HG02885 (cell line): ENCODE measurements at regions not wholly inside any gene's neighbourhood (a gene's known extent, or its start where the extent isn't known, plus 50 kb on each side); places are given as distances from the start of the nearest gene placed in this dataset.

Experiments used
- ATAC-seq: cut with Tn5 transposase; IDR thresholded peaks from one replicate; pipeline ENCODE4 v1.9.1; 2021; ENCODE audit warnings: mild to moderate bottlenecking; ENCODE audit not compliant: unreplicated experiment, poor library complexity

DNA sequence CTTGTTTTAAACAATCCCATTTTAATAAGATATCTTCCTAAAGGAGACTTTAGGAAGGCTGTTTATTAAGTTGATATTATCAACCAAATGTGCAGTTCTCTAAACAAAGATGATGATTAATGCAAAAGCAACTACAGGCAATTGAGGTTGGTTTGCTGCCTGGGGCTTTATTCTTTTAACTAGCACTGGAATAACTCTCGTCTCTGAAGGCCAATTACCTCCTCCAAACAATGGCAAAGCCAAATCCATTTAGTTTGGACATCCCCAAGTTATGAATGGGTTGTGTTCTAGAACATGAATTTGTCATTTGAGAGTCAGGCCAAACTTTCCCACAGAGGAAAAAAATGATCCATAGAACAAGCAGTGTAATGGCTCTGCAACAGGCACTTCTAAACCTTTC is 114.1 kb downstream of the SLC16A9 start:
- no peak for ATAC-seq

DNA sequence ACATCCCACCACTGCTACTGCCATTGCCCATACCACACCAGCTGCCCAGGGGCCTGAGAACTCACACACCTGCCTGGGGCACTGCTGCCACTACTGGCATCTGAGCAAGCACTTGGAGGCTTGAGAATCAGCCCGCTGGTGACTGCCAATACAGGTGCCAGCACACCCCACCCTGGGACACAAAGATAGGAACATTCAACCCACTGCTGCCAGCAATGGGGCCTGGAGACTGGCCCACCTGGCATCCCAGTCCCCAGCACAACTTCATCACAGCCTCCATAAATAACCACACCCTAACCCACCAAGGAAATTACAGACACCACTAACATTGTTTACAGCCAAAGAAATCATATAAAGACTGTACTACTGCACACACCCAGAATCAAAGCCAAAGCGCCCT is 115.9 kb downstream of the SLC16A9 start:
- no peak for ATAC-seq

DNA sequence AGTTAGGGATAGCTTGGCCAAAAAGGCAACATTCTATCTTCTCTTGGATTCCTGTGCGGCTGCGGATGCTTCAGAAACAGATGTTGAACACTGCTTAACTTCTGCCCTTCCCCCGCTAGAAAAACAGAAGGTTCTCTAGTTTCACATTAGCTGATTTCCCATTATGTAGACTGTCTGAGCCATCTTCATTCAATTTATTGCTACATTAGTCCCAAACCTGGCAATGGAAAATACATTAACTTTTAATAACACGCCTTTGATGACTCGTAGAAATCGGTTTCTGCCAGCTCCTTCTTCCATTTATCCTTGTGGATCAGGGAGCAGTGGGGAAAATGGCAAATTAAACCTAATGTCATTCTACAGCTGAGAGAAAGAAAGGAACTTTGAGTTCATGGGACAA is 119.9 kb downstream of the SLC16A9 start:
- no peak for ATAC-seq

DNA sequence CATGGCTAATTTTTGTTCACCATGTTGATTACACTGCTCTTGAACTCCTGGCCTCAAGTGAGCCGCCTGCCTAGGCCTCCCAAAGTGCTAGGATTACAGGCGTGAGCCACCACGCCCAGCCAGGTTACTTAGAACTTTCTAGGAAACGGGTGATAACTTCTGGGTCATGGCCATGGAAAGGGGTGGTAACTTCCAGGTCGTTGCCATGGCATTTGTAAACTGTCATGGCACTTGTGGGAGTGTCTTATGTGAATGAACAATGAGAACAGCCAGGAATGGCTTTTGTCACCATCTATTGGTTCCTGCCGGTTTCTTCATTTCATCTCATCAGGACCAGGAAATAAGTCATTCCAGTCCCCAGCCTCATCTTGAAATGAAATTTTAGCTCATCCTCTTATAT is 120.9 kb downstream of the SLC16A9 start:
- ATAC-seq = no peak

DNA sequence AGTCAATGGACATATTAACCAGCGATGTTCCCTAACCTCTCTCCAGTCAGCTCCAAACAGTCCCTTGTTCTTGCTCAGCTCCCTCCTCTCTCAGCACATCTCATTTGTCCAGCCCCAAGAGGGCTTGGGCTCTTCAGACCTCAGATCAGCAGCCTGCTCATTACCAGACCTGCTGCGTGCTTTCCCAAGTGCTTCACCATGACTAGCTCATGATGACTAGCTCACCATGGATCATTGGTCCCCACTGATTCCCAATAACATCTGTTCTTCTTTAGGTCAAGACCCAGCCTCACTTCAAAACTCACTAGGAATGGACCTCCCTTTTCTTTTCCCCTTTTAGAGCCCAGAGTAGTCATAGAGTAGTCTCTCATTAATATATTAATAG is 121.9 kb downstream of the SLC16A9 start:
- ATAC-seq = no peak

DNA sequence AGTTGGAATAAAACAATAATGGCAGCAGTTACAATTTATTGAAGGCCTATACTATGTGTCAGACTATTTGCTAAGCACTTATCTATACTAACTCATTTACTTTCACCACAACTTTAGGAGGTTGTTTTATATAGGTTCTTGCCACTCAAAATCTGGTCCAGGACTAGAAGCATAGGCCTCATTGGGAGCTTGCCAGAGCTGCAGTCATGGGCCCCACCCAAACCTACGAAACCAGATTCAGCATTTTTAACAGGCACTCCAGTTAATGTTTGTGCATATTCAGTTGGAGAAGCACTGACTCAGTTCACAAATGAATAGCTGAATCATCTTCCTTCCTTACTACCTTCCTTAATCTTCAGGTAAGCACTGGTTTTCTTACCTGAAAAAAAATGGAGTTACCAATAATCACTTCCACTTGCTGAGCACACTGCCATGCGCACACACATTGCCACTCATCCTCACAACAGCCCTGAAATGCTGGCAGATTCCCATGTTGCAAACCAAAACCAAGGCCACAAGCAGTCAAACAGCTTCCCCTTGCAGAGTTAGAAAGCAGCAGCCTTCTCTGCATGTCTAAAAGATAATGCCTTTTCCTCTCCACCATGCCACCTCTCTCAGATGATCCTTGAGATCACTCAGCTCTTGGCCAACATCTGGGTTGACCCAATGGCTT is 122.4 kb downstream of the SLC16A9 start:
- ATAC-seq = no peak

DNA sequence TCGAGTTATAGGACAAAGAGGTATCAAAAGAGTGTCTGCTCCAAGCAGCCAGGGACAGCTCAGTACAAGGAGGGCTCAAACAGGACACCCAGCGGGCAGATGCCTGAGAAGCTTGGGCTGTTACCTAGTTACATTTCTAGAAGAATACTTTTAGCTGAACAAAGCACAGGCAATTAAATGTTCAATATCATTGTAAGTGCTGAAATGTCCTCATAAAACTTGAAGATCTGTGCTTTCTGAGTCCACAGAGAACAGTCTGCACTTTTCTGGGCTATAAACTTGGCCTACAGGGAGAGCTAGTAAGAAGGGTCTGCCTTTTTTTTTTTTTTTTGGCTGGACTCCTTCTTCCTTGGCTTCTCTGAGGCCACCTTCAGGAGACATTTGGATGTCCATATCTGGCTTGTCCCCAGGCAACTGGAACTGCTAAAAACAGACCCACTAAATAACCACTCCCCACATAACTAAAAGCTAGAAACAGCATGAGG is 123.2 kb downstream of the SLC16A9 start:
- ATAC-seq = no peak

DNA sequence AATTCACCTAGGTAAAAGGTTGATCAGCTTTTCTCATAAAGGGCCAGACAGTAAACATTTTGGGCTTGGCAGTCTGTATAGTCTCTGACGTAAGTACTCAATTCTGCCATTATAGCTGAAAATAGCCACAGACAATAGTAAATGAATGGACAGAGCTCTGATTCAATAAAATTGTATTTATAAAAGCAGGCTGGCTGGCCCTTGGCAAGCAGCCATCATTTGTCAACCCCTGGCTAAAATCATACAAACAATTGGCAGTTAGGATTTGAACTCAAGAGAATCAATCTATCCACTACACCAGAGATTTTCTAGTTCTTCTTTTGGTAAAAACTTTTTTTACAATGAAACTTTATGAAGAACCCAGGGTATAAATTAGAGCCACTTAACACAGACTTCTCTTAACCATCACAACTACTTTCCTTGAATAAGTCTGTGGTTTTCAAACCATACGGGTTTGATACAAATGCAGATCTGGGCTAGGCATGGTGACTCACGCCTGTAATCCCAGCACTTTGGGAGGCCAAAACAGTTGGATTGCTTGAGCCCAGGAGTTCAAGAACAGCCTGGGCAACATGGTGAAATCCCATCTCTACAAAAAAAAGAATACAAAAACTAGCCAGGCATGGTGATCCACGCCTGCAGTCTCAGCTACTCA is 124.5 kb downstream of the SLC16A9 start:
- ATAC-seq = no peak

DNA sequence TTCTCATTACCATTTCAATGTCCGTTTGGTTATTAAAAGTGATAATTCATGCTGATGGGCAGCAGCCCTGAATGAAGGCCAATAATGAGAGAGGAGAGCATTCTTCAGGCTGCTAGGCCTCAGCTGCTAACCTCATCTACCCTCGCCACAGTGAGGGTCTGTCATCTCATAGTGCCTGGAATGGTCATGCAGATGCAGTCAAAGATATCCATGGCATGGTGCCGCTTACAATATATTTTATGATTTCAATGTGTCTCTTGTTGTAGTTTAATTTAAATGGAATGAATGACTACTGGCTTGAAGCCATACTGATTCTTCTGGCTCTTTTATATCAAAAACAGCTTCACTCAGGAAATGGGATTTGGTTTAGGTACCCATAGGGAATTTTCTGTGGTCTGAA is 126.9 kb downstream of the SLC16A9 start:
- no peak for ATAC-seq

DNA sequence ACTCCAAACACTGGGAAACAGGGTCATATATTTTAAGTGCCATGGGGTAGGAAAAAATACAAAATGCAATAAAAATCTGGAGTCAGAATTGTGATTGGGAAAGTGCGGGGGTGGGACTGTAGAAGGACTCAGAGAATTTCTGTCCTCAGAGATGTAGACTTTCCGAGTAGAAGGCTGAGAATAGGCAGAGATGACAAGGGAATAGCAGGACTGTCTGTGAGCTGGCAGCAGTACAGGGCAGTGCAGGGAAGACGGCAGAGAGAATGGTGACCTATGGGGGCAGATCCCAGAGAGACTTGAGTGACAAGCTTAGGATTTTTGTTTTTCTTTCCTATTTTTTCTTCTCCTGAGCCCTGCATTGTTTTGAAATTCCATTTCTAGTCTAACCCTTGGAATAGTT is 127.6 kb downstream of the SLC16A9 start:
- no peak for ATAC-seq

DNA sequence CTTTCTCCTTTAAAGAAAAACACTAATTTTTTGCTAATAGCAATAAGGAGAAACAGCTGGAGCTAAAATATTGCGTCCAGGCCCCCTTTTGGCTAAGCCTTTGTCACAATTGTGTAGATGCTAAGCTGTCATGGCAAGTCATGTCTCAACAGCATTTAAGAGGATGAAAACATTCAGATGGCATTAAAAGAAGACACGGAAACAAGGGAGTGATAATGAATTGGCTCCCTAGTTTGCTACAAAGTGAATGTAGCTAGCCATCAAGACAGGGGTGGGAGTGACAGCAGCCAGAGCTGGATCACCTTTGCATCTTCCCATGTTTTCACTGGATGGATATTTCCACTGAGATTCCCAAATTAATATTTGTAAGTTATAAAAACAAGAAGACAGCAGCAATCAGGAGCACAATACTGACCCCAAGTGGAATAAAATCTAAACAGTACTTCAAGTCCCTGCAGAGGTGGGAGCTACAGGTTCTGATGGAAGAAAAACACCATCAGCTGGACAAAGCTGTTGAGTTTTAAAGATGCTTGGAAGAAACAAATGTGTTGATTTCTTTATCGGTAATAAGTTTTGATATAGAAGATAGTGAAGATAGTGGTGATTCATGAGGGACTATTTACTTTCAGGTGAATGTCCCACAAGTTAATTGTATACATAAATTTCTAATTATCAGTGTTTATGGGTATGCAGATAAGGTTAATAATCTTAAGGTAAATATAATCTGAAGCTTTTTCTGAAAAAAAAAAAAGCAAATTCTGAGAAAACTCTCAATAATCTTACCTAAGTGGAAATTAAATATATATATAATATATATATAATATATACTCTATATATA is 129.4 kb downstream of the SLC16A9 start:
- no peak for ATAC-seq

DNA sequence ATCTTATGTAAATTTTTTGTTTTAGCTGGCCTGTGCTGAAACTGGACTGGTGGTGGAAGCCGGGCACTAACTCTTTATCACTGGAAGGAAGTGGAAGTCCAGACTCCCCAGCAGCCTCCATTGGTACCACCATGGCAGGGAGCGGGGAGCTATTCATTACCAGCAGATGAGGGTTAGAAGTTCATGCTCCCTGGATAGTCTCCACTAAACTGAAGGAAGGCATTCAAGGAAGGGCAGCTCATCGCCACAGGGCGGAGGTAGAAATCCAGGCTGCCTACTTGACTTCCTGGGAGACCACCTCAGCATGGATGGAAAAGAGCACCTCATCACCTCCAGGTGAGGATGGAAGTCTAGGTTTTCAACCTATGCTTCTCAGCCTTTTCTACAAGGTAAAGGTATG is 130.9 kb downstream of the SLC16A9 start:
- ATAC-seq = no peak

DNA sequence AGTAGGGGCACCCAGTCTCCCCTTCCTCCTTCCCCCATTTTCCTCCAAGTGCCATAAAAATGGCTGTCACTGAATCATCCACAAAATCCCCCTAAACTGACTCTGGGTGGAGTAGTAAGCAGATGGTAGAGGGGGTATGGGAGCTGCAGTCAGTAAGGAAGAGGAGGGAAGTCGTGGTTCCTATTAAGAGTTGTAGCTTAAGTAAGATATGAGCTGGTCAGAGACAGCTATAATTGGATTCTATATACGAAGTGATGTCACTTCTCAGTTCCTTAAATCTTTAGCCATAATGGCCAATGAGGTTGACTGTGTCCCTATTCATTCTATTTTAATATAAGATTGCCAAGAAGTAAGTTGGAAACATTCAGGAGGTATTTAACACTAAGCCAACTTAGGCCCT is 131.7 kb downstream of the SLC16A9 start:
- peak; percentile 82 for ATAC-seq

DNA sequence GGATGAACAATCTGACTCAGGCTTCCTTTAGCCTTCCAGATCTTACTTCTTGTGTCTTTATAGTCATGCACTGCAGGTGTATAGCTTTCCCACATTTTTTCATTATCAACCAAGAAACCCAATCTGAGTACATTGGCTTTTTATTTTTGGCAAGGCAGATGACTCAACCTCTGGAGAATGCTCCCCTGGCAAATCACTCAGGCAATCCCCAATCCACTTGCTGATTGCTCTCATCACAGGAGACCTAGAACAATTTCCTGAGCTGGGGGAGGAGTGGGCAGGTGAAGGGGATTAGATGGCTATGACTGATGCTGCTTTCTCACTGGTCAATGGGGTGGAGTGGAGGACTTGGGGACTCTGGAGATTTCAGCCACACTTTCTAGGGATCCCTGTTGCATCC is 134.4 kb downstream of the SLC16A9 start:
- ATAC-seq = no peak

DNA sequence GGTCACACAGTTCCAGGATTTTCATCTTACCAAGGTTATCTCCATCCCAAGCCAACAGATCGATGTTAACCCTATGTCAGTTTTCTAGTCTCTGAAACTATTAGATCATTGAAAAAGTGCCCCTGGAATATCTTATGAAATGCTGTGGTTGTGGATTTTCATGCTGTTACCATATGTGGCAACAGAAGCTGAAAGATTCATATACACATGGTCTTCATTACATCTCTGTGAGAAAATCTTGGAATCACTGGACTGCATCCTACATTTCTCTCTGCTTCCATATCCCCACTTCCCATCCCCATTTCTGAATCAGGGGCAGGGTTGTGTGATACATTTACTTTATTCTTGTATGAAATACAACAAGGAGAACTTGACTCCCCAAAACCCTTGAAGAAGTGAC is 146.1 kb downstream of the SLC16A9 start:
- no peak for ATAC-seq

DNA sequence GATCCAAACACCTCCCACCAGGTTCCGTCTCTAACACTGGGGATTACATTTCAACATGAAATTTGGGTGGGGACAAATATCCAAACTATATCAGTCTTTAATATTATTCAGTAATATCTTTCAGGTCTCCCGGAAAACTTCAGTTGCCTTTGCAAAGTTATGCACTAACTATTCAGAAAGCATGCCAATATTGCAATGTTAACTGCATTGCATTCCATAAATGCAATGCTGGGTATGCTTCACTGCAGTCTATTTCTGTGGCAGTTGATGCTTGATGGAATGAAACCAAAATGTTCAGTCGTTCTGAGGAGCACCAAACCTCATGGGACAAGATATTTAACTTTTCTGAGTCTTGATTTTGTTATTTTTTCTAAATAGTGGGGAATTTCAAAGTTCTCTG is 147.5 kb downstream of the SLC16A9 start:
- no peak for ATAC-seq

DNA sequence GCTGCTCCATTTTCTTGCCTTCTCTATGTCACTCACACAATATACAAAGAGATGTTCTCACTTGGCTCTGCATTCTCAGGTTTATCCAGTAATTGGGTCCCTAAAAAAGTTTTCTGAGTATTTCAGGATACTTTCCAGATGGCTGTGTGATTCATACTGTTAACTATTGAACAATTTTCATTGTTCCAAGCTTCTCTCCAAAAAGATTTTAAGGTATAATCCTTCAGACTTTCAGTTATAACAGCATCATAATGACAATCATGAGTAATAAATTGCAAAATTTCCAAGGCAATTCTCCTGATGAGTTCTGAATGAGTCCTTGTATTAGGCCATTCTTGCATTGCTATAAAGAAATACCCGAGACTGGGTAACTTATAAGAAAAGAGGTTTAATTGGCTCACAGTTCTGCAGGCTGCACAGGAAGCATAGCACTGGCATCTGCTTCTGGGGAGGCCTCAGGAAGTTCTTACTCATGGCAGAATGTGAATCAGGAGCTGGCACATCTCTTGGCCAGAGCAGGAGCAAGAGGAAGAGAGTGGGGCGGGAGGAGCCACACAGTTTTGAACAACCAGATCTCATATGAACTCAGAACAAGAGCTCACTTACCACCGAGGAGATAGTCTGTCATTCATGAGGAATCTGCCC is 148.1 kb downstream of the SLC16A9 start:
- ATAC-seq = no peak

DNA sequence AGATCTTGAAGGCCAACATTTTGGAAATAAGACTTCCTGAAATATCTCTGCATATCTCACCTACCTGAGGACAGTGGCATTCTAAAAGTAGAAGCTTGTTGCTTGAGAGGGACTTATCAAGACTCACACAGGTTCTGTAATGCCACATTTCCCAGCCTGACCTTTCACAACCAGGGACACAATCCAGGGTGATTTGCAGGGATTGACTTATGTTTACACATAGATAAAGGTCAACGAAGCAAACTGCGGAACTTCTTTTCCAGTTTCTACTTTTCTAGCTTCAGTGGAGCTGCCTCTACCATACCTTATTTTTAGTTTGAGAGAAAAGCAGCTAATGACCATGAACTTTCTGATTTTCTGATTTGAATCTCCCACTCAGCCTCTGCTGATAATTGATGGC is 148.7 kb downstream of the SLC16A9 start:
- no peak for ATAC-seq

DNA sequence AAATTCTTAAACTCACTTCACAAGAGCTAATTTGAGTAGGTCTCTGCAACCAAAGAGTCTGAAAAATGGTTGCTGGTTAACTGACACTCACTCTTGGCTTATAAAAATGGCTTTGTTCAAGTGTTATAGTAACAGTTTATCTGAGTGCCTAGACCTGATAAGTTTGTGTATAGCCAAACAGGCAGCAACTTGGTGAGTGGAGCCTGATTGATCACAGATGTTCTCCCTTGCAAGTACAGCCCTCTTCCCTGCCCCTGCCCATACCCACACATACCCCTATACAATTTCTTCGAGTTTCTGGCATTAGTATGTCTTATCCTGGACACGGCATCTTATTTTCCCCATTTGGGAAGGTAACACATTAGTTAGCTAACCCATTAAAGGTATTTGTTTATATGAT is 149.5 kb downstream of the SLC16A9 start:
- no peak for ATAC-seq

DNA sequence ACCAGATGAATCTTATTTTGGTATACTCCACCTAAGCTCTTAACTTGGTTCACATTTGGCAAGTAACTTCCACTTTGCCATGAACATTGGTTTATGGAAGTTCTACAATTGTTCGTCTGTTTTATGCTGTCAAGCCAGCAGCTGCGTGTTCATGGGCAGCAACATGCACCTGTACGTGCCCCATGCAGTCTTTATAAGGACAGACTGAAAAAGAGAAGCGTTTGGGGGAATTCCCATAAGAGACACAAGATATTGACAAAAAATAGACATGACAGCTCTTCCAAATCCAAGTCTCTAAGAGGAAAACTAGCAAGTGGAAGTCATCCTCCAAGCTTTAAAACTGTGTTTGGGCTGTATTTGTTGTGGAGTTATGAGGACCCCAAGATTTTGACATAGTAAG is 151.6 kb downstream of the SLC16A9 start:
- ATAC-seq = no peak

DNA sequence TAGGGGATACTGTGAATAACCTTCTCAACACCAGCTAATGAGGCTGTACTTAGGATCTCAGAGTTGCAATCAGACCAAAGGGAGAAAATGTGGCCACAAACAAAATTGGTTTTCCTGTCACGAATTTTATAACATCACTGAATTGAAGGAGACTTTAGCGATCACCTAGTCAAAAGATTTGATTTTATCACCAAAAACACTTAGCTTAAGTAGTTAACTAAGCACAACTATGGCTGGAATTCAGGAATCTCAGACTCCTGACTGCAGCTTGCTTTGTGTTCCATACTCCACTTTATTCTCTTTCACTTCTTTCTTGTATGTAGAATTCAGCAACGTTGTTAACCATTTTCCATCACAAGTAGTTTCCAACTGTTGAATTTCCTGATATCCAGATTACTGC is 152.0 kb downstream of the SLC16A9 start:
- ATAC-seq = no peak
